Tibial artery (tissue), 4 donors: ENCODE measurements at regions not wholly inside any gene's neighbourhood (a gene's known extent, or its start where the extent isn't known, plus 50 kb on each side); places are given as distances from the start of the nearest gene placed in this dataset.

ENCODE experiments used
- DNase-seq, 2 donors: peaks; one replicate each; pipeline ENCODE4 v3.0.0-alpha.2; 2019
- H3K27ac ChIP-seq, 2 donors: fragments of 200-600 bp; sonication (generic) in 1 of 2; 1 replicate in 1 of 2; 2 replicates in 1 of 2; pipeline ENCODE4 v1.5.1; 2018 to 2019; ENCODE audit warnings: mild to moderate bottlenecking in 1 of 2
- H3K27me3 ChIP-seq, 2 donors: fragments of 200-600 bp; sonication (generic) in 1 of 2; one replicate each; pipeline versions ENCODE4 v1.5.1 to v1.6.0; 2016 to 2019
- H3K36me3 ChIP-seq, 3 donors: fragments of 200-600 bp; sonication (generic) in 2 of 3; one replicate each; pipeline ENCODE4 v1.5.1; 2016 to 2019; ENCODE audit warnings: mild to moderate bottlenecking in 2 of 3
- H3K4me1 ChIP-seq, 4 donors: fragments of 200-600 bp; sonication (generic) in 2 of 4; 1 replicate in 3 of 4; 2 replicates in 1 of 4; pipeline ENCODE4 v1.5.1; 2016 to 2019
- H3K4me3 ChIP-seq, 2 donors: fragments of 200-600 bp; sonication (generic) in 1 of 2; 1 replicate in 1 of 2; 2 replicates in 1 of 2; pipeline ENCODE4 v1.5.1; 2018 to 2019; ENCODE audit warnings: mild to moderate bottlenecking in 2 of 2
- H3K9me3 ChIP-seq, 3 donors: fragments of 200-600 bp; sonication (generic) in 1 of 3; one replicate each; pipeline ENCODE4 v1.5.1; 2016 to 2019
- intact Hi-C: fragments of 100-400 bp; cut with DNase I; formaldehyde crosslinking; loops from one replicate; pipeline ENCODE4 v1.15.0; 2023; ENCODE audit warnings: low total_unique reads
- TF ChIP-seq, protein P1 (sequence below), 2 experiments: fragments of 200-600 bp in 1 of 2; fragments of 450-650 bp in 1 of 2; IDR thresholded peaks; one replicate each; pipeline ENCODE4 v1.5.1; 2017 to 2019; ENCODE audit warnings: antibody characterized with exemption in 2 of 2, mild to moderate bottlenecking in 1 of 2, moderate library complexity in 1 of 2

DNA sequence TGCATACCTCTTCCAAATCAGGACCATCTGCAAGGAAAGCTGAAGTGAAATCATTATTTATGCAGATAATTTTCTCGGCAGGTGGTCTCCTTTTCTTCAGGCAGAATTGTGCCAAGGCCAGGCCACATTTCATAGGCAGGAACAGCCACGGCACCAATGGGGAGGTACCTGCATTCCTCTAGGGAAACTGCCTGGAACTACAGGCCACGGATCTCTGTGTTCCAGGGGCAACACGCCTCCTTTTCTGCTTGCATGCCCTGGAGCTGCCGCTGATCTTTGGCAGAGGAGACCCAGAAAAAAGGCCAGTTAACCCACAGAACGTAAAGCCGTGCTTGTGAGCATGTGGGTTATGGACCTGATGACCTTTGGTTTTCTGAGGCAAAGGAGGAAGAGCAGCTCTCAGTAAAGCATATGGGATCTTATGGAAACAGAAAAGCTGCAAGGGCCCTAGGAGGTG is 111.2 kb upstream of the KIAA1217 start:
- intact Hi-C loops: no loop called here
- no peaks in the 10 kb centered on the region for H3K27me3 ChIP-seq
- TF ChIP-seq, protein P1, sequence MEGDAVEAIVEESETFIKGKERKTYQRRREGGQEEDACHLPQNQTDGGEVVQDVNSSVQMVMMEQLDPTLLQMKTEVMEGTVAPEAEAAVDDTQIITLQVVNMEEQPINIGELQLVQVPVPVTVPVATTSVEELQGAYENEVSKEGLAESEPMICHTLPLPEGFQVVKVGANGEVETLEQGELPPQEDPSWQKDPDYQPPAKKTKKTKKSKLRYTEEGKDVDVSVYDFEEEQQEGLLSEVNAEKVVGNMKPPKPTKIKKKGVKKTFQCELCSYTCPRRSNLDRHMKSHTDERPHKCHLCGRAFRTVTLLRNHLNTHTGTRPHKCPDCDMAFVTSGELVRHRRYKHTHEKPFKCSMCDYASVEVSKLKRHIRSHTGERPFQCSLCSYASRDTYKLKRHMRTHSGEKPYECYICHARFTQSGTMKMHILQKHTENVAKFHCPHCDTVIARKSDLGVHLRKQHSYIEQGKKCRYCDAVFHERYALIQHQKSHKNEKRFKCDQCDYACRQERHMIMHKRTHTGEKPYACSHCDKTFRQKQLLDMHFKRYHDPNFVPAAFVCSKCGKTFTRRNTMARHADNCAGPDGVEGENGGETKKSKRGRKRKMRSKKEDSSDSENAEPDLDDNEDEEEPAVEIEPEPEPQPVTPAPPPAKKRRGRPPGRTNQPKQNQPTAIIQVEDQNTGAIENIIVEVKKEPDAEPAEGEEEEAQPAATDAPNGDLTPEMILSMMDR (IDR thresholded peaks at IDR 0.05): no peak
- no peaks in the 10 kb centered on the region for H3K4me1 ChIP-seq
- H3K9me3 ChIP-seq: no peaks in the 10 kb centered on the region
- no peak overlapping the region for H3K27ac ChIP-seq
- no peak overlapping the region for H3K4me3 ChIP-seq
- no peak for DNase-seq
- H3K36me3 ChIP-seq: no peaks in the 10 kb centered on the region

GRCh38 chr10:24104895-24105294 is 104.0 kb upstream of the KIAA1217 start:
- Histone ChIP-seq H3K9me3 (no peaks in the 10 kb centered on the region), H3K27ac (no peak overlapping the region), H3K27me3 (no peaks in the 10 kb centered on the region), H3K4me3 (no peak overlapping the region), H3K4me1 (no peaks in the 10 kb centered on the region), H3K36me3 (no peaks in the 10 kb centered on the region)
- TF ChIP-seq, protein P1 (IDR thresholded peaks at IDR 0.05): no peak
- DNase-seq: no peak
- intact Hi-C loops: no loop called here

- Histone ChIP-seq H3K4me1 (no peaks in the 10 kb centered on the region), H3K36me3 (no peaks in the 10 kb centered on the region), H3K27ac (no peak overlapping the region), H3K4me3 (no peak overlapping the region), H3K9me3 (no peaks in the 10 kb centered on the region), H3K27me3 (no peaks in the 10 kb centered on the region)
- intact Hi-C loops: no loop called here
- TF ChIP-seq, protein P1 (IDR thresholded peaks at IDR 0.05): no peak
- DNase-seq: no peak
Measured at GRCh38 chr10:24113901-24114300, 95.0 kb upstream of the KIAA1217 start.

DNA sequence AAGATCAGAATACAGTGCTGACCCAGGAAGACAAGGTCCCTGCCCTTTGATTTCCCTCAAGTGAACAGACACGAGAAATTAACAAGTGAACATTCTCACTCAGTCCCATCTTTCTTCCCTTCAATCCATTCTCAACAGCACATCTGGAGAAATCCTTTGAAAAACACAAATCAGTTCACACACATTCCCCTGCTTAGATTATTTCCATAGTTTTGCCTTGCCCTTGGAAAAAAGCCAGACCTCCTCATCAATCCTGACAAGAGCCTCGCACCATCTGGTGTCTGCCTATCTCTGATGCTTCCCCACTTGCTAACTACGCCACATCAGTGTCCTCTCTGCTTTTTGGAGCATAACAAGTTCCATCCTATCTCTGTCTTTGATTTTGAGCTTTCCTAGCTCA is 94.4 kb upstream of the KIAA1217 start:
- H3K27ac ChIP-seq: no peak overlapping the region
- no peaks in the 10 kb centered on the region for H3K4me1 ChIP-seq
- H3K27me3 ChIP-seq: no peaks in the 10 kb centered on the region
- no peaks in the 10 kb centered on the region for H3K36me3 ChIP-seq
- intact Hi-C loops: no loop called here
- no peaks in the 10 kb centered on the region for H3K9me3 ChIP-seq
- H3K4me3 ChIP-seq: no peak overlapping the region
- no peak for DNase-seq
- TF ChIP-seq, protein P1 (IDR thresholded peaks at IDR 0.05): no peak

DNA sequence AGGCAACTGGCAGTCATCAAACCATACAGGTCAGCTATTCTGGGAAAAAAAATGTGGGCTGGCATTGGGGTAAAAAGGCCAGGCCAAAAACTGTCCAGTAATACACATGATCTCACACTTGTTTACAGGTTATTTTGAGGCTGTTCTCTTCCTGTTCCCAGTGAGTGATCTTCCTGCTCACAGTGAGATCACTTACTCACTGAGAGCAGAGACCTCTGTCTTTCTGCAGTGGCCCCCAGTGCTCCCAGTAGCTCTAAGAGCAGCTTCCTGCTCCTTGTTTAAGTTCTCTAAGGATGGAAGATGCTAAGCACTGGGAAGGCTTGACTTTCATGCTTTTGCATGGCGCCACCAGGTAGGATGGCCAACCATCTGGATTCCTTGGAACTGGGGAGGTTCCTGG is 93.5 kb upstream of the KIAA1217 start:
- Histone ChIP-seq H3K27me3 (no peaks in the 10 kb centered on the region), H3K36me3 (no peaks in the 10 kb centered on the region), H3K9me3 (no peaks in the 10 kb centered on the region), H3K4me1 (no peaks in the 10 kb centered on the region), H3K4me3 (no peak overlapping the region), H3K27ac (no peak overlapping the region)
- intact Hi-C loops: no loop called here
- TF ChIP-seq, protein P1 (IDR thresholded peaks at IDR 0.05): no peak
- no peak for DNase-seq

DNA sequence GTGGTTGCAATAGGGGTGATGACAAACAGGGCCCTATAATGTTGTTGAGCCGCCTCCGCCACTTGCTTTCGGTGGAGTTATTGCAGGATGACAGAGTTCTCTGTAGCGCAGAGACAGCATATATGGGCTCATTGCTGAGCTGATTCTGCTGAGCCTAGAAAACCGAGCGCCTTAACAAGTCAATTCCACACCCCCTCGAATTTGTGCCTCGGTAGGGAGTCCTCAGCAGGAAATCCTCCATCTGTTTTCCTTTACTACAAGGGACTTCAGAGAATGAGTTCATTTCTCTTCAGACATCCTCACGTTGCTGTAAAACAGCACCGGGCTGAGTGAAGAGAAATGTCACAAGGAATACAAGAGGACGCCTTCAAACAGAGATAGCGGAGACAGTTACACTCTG is 90.7 kb upstream of the KIAA1217 start:
- H3K27ac ChIP-seq: no peak overlapping the region
- DNase-seq: no peak
- no peaks in the 10 kb centered on the region for H3K9me3 ChIP-seq
- intact Hi-C loops: no loop called here
- no peaks in the 10 kb centered on the region for H3K36me3 ChIP-seq
- H3K27me3 ChIP-seq: no peaks in the 10 kb centered on the region
- H3K4me3 ChIP-seq: no peak overlapping the region
- TF ChIP-seq, protein P1 (IDR thresholded peaks at IDR 0.05): no peak
- no peaks in the 10 kb centered on the region for H3K4me1 ChIP-seq
